Kidney (tissue), 13 donors: ENCODE measurements at regions not wholly inside any gene's neighbourhood (a gene's known extent, or its start where the extent isn't known, plus 50 kb on each side); places are given as distances from the start of the nearest gene placed in this dataset.

Source experiments
- DNase-seq, 5 donors: peaks; one replicate each; pipeline ENCODE4 v3.0.0-alpha.2; 2013 to 2020
- FAIRE-seq: peaks from 2 replicates; lab custom pipeline; 2012; peaks lifted over from hg19 to GRCh38; lab: Jason Lieb, UNC
- H3K27ac ChIP-seq, 2 donors: one replicate each; pipeline ENCODE4 v1.7.0; 2013; ENCODE audit warnings: low read depth in 2 of 2, low read length in 2 of 2, inconsistent platforms in 1 of 2
- H3K27me3 ChIP-seq: one replicate; pipeline ENCODE4 v1.7.1; 2013; ENCODE audit warnings: low read length, inconsistent platforms; ENCODE audit not compliant: control insufficient read depth, insufficient read depth
- H3K36me3 ChIP-seq, 3 donors: one replicate each; pipeline versions ENCODE4 v1.7.0 to v1.7.1; 2013; ENCODE audit warnings: low read length in 3 of 3, control low read depth in 1 of 3, inconsistent platforms in 1 of 3; ENCODE audit not compliant: insufficient read depth in 3 of 3, control insufficient read depth in 2 of 3
- H3K4me1 ChIP-seq, 3 donors: one replicate each; pipeline versions ENCODE4 v1.7.0 to v1.7.1; 2013; ENCODE audit warnings: low read length in 3 of 3, inconsistent platforms in 1 of 3, low read depth in 1 of 3; ENCODE audit not compliant: control insufficient read depth in 2 of 3, insufficient read depth in 2 of 3
- H3K4me3 ChIP-seq, 3 donors: one replicate each; pipeline versions ENCODE4 v1.7.0 to v1.8.1; 2013; ENCODE audit warnings: low read length in 3 of 3, control low read depth in 1 of 3, inconsistent platforms in 1 of 3
- H3K9ac ChIP-seq, 3 donors: one replicate each; pipeline versions ENCODE4 v1.7.0 to v1.7.1; 2013; ENCODE audit warnings: low read length in 3 of 3, control low read depth in 1 of 3, inconsistent platforms in 1 of 3
- H3K9me3 ChIP-seq, 3 donors: one replicate each; pipeline versions ENCODE4 v1.7.0 to v1.7.1; 2013; ENCODE audit warnings: low read length in 3 of 3, control low read depth in 1 of 3, inconsistent platforms in 1 of 3; ENCODE audit not compliant: control insufficient read depth in 2 of 3, insufficient read depth in 1 of 3
- intact Hi-C: fragments of 100-400 bp; cut with DNase I; formaldehyde crosslinking; loops from one replicate; pipeline ENCODE4 v1.11.1; 2022
- TF ChIP-seq, protein P1 (sequence below): IDR thresholded peaks from 3 replicates; pipeline ENCODE4 v1.5.1; 2012; ENCODE audit warnings: mild to moderate bottlenecking, moderate library complexity, borderline replicate concordance; ENCODE audit not compliant: insufficient read depth; ENCODE audit errors: extremely low read depth
- donor health status: control.
- donor health status: control.
- donor health status: control.
- donor health status: control.
- donor health status: control.
- donor health status: DM: yes; HTN: yes; CAD: no.
- donor health status: Normal renal cell carcinoma (clear cell type).

DNA sequence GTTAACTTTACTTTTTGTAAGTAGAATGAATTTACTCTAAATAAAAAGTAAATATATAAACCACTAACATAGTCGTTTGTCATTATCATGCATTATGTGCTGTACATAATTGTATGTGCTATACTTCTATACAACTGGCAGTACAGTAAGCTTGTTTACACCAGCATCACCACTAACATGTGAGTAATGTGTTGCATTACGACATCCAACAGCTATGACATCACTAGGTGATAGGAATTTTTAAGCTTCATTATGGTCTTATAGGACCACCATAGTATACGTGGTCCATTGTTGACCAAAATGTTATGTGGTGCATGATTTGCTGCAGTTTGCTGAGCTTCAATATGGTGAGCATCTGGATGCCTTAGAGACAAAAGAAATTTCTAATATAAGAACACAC, 819.1 kb upstream of the GRAMD2B start:
- Histone ChIP-seq H3K9ac (no peak overlapping the region), H3K36me3 (no peaks in the 10 kb centered on the region), H3K4me3 (no peak overlapping the region), H3K4me1 (no peaks in the 10 kb centered on the region), H3K9me3 (no peaks in the 10 kb centered on the region), H3K27ac (no peak overlapping the region), H3K27me3 (no peaks in the 10 kb centered on the region)
- intact Hi-C loops = no loop called here
- FAIRE-seq (no peak), DNase-seq (no peak)
- TF ChIP-seq, protein P1, sequence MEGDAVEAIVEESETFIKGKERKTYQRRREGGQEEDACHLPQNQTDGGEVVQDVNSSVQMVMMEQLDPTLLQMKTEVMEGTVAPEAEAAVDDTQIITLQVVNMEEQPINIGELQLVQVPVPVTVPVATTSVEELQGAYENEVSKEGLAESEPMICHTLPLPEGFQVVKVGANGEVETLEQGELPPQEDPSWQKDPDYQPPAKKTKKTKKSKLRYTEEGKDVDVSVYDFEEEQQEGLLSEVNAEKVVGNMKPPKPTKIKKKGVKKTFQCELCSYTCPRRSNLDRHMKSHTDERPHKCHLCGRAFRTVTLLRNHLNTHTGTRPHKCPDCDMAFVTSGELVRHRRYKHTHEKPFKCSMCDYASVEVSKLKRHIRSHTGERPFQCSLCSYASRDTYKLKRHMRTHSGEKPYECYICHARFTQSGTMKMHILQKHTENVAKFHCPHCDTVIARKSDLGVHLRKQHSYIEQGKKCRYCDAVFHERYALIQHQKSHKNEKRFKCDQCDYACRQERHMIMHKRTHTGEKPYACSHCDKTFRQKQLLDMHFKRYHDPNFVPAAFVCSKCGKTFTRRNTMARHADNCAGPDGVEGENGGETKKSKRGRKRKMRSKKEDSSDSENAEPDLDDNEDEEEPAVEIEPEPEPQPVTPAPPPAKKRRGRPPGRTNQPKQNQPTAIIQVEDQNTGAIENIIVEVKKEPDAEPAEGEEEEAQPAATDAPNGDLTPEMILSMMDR = no peak

DNA sequence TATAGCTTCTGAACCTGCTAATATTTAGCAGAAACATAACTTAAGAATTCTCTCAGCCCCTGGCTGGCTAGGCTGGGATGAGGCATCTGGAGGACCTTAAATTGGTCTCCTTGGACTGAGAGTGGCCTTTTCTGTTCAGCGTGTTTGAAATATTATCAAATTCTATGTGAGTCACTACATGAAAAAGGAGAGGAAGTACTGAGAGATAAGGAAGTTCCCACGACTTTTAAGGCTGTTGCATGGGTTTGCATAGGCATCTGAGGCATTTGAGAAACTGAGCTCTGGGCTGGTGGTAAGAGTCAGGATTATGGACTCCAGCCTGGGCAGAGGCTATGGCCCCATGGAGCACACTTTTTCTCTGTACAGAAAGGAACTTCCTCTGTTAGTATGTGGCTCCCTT, 816.2 kb upstream of the GRAMD2B start:
- no peak overlapping the region for H3K4me3 ChIP-seq
- H3K9me3 ChIP-seq = no peaks in the 10 kb centered on the region
- FAIRE-seq (no peak), DNase-seq (no peak)
- no peak overlapping the region for H3K27ac ChIP-seq
- TF ChIP-seq, protein P1 = no peak
- no peaks in the 10 kb centered on the region for H3K4me1 ChIP-seq
- intact Hi-C loops = no loop called here
- no peaks in the 10 kb centered on the region for H3K27me3 ChIP-seq
- H3K9ac ChIP-seq = no peak overlapping the region
- no peaks in the 10 kb centered on the region for H3K36me3 ChIP-seq

DNA sequence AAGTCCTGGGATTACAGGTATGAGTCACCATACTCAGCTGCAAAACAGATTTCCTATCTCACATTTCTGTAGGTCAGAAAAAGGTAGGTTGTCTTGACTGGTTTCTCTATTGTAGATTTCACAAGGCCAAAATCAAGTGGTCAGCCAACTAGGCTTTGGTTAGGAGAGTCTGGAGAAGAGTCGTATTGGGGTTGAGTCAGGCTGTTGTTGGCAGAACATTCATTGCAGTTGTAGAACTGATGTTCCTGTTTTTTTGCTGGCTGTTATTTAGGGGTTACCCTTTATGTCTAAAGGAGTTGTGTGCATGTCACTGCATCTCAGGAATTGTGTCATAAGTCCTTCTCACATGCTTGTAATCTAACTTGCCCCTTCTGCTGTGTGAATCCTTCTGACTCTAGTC, 814.2 kb upstream of the GRAMD2B start:
- FAIRE-seq (no peak), DNase-seq (no peak)
- TF ChIP-seq, protein P1 = no peak

DNA sequence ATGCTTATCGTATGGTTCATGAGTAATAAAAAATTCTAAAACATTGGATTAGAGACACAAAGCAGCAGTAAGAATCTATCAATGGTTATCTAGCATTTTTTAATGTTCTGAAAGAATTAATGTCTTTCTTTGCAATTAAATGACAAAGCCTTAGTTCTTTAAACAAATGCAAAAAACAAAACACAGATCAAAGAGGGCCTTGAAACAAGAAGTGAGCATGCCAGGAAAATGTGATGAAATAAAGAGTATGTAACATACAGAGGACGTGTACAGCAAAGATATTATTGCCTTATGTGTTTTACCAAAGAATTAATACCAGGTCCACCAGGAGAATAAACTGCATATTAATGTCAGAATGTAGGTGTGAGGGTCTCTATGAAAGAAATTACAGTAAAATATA, 812.3 kb upstream of the GRAMD2B start:
- intact Hi-C loops = no loop called here
- Histone ChIP-seq H3K9ac (no peak overlapping the region), H3K27me3 (no peaks in the 10 kb centered on the region), H3K4me3 (no peak overlapping the region), H3K4me1 (no peaks in the 10 kb centered on the region), H3K36me3 (no peaks in the 10 kb centered on the region), H3K9me3 (no peaks in the 10 kb centered on the region), H3K27ac (no peak overlapping the region)
- DNase-seq (no peak), FAIRE-seq (no peak)
- TF ChIP-seq, protein P1 = no peak

More for the DNA sequence above, 814.2 kb upstream of the GRAMD2B start:
- Histone ChIP-seq H3K9me3 (no peaks in the 10 kb centered on the region), H3K27me3 (no peaks in the 10 kb centered on the region), H3K4me1 (no peaks in the 10 kb centered on the region), H3K27ac (no peak overlapping the region), H3K9ac (no peak overlapping the region), H3K4me3 (no peak overlapping the region), H3K36me3 (no peaks in the 10 kb centered on the region)
- intact Hi-C loops = no loop called here
